ENCODE measurements at regions not wholly inside any gene's neighbourhood (a gene's known extent, or its start where the extent isn't known, plus 50 kb on each side); places are given as distances from the start of the nearest gene placed in this dataset.

GRCh38 chr10:117761695-117762094 lies 219.1 kb downstream of the EMX2 start (continued):
- TF ChIP-seq, protein P1, sequence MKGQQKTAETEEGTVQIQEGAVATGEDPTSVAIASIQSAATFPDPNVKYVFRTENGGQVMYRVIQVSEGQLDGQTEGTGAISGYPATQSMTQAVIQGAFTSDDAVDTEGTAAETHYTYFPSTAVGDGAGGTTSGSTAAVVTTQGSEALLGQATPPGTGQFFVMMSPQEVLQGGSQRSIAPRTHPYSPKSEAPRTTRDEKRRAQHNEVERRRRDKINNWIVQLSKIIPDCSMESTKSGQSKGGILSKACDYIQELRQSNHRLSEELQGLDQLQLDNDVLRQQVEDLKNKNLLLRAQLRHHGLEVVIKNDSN (IDR thresholded peaks at IDR 0.05; ENCODE audit: borderline replicate concordance, low read depth): no peak
- TF ChIP-seq RAD21 (IDR thresholded peaks at IDR 0.05; ENCODE audit: low read length): no peak
- TF ChIP-seq MEF2A (IDR thresholded peaks at IDR 0.05; ENCODE audit: borderline replicate concordance, low read depth): no peak
- no peak for TF ChIP-seq TEAD4 (IDR thresholded peaks at IDR 0.05; ENCODE audit: borderline replicate concordance, insufficient read depth)
- TF ChIP-seq TCF12 (IDR thresholded peaks at IDR 0.05): no peak
- TF ChIP-seq RFX5 (IDR thresholded peaks at IDR 0.05; ENCODE audit: low read length): no peak
- TF ChIP-seq CTCF (IDR thresholded peaks at IDR 0.05): no peak

- H3K4me3 ChIP-seq (ENCODE audit: low read depth in 2 of 2, low read length in 1 of 2): no peak overlapping the region
- H3K79me2 ChIP-seq (ENCODE audit: insufficient read depth): no peaks in the 10 kb centered on the region
- H3F3A ChIP-seq (replicated peaks; ENCODE audit: insufficient read depth): no peaks in the 10 kb centered on the region
- H3K9me2 ChIP-seq: no peaks in the 10 kb centered on the region
- TF ChIP-seq TAF1 (IDR thresholded peaks at IDR 0.05; ENCODE audit: borderline replicate concordance, low read depth, low read length) (no peak), MXI1 (IDR thresholded peaks at IDR 0.05; ENCODE audit: low read depth, low read length) (no peak), CHD2 (IDR thresholded peaks at IDR 0.05; ENCODE audit: low read length, partially characterized antibody) (no peak), GATA2 (CRISPR knock-in tag; IDR thresholded peaks at IDR 0.05) (no peak), IRF3 (IDR thresholded peaks at IDR 0.05; ENCODE audit: low read depth, low read length) (no peak), PBX3 (IDR thresholded peaks at IDR 0.05) (no peak), TCF12 (IDR thresholded peaks at IDR 0.05) (no peak), NRF1 (IDR thresholded peaks at IDR 0.05; ENCODE audit: low read depth, low read length) (no peak)
- TF ChIP-seq, protein P2, sequence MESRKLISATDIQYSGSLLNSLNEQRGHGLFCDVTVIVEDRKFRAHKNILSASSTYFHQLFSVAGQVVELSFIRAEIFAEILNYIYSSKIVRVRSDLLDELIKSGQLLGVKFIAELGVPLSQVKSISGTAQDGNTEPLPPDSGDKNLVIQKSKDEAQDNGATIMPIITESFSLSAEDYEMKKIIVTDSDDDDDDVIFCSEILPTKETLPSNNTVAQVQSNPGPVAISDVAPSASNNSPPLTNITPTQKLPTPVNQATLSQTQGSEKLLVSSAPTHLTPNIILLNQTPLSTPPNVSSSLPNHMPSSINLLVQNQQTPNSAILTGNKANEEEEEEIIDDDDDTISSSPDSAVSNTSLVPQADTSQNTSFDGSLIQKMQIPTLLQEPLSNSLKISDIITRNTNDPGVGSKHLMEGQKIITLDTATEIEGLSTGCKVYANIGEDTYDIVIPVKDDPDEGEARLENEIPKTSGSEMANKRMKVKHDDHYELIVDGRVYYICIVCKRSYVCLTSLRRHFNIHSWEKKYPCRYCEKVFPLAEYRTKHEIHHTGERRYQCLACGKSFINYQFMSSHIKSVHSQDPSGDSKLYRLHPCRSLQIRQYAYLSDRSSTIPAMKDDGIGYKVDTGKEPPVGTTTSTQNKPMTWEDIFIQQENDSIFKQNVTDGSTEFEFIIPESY (IDR thresholded peaks at IDR 0.05; ENCODE audit: borderline replicate concordance, low read depth): no peak
- H3K9me3 ChIP-seq: no peaks in the 10 kb centered on the region
- POLR2A ChIA-PET: no interaction called here
- H2AFZ ChIP-seq (ENCODE audit: low read depth): no peak overlapping the region
- H3K9ac ChIP-seq: no peak overlapping the region
- CTCF ChIA-PET: interaction anchor here (1.5 kb wide), 1 partner anchor 17 kb away, joined by 3 read pairs; no protein-coding TSS in a partner anchor
- no peak overlapping the region for H3K27ac ChIP-seq (ENCODE audit: low read depth in 2 of 2, low read length in 1 of 2)
- no peaks in the 10 kb centered on the region for H3K27me3 ChIP-seq (ENCODE audit: insufficient read depth)
- H3K4me1 ChIP-seq (ENCODE audit: control insufficient read depth in 1 of 2, insufficient read depth in 2 of 2, low read depth in 1 of 2, low read length in 1 of 2): no peaks in the 10 kb centered on the region; a peak in 1 of 4 replicates
- no peaks in the 10 kb centered on the region for H4K20me1 ChIP-seq (ENCODE audit: insufficient read depth)
- no peak overlapping the region for H3K4me2 ChIP-seq
- DNase-seq: no peak
- H3K36me3 ChIP-seq (replicated peaks in 1 of 2; ENCODE audit: control insufficient read depth in 1 of 2, insufficient read depth in 2 of 2, low read length in 1 of 2): no peaks in the 10 kb centered on the region
- 31% methylated on average over 14 of the region's 14 CpGs for WGBS (ENCODE audit: low lambda C conversion rate)
Measured at GRCh38 chr10:117762126-117762818, 219.7 kb downstream of the EMX2 start.

All from SK-N-SH (cell line).